Daoy (cell line): ENCODE measurements at regions not wholly inside any gene's neighbourhood (a gene's known extent, or its start where the extent isn't known, plus 50 kb on each side); places are given as distances from the start of the nearest gene placed in this dataset.

Source experiments
- DNase-seq: peaks from one replicate; pipeline ENCODE4 v3.0.0-alpha.2; 2015; ENCODE audit warnings: low read depth

- DNase-seq: no peak
These were observed 125.5 kb upstream of the FBXL4 start for GRCh38 chr6:99073223-99073622.

GRCh38 chr6:99066044-99066443 is 118.3 kb upstream of the FBXL4 start:
- no peak for DNase-seq

- peak; percentile 2 for DNase-seq
These were observed 117.1 kb upstream of the FBXL4 start for GRCh38 chr6:99064834-99065233.

- DNase-seq: no peak
These were observed 88.9 kb upstream of the FBXL4 start for GRCh38 chr6:99036672-99037071.

- DNase-seq: no peak
These were observed 84.7 kb upstream of the FBXL4 start for GRCh38 chr6:99032396-99032795.

- no peak for DNase-seq
These were observed 84.2 kb upstream of the FBXL4 start for GRCh38 chr6:99031957-99032356.

GRCh38 chr6:99030915-99031314 is 83.2 kb upstream of the FBXL4 start:
- no peak for DNase-seq

GRCh38 chr6:99026135-99026534 is 78.4 kb upstream of the FBXL4 start:
- DNase-seq: peak; percentile 37

GRCh38 chr6:99024089-99024488 is 76.3 kb upstream of the FBXL4 start:
- DNase-seq: no peak

- no peak for DNase-seq
These were observed 74.4 kb upstream of the FBXL4 start for GRCh38 chr6:99022039-99022609.

- DNase-seq: peak; percentile 61
These were observed 71.6 kb upstream of the FBXL4 start for GRCh38 chr6:99019381-99019780.

GRCh38 chr6:99017150-99017549 is 69.4 kb upstream of the FBXL4 start:
- DNase-seq: no peak

- DNase-seq: peak; percentile 52
These were observed 68.6 kb upstream of the FBXL4 start for GRCh38 chr6:99016355-99016754.

GRCh38 chr6:99014061-99014460 is 66.3 kb upstream of the FBXL4 start:
- DNase-seq: peak; percentile 6

GRCh38 chr6:99013661-99014060 is 65.9 kb upstream of the FBXL4 start:
- DNase-seq: no peak

GRCh38 chr6:99013145-99013544 is 65.4 kb upstream of the FBXL4 start:
- peak; percentile 86 for DNase-seq

- no peak for DNase-seq
These were observed 63.4 kb upstream of the FBXL4 start for GRCh38 chr6:99011151-99011550.

GRCh38 chr6:99002831-99003230 is 55.1 kb upstream of the FBXL4 start:
- DNase-seq: no peak

- no peak for DNase-seq
These were observed 50.4 kb upstream of the FBXL4 start for GRCh38 chr6:98998103-98998502.
